Left ventricle myocardium inferior (tissue), 1 donor: ENCODE measurements at regions not wholly inside any gene's neighbourhood (a gene's known extent, or its start where the extent isn't known, plus 50 kb on each side); places are given as distances from the start of the nearest gene placed in this dataset.
A peak's percentile ranks its signal among the peaks of the same experiment; 100 is the strongest.

Experiments used
- DNase-seq: peaks from one replicate; pipeline ENCODE4 v3.0.0-alpha.2; 2020
- H3K27ac ChIP-seq: fragments of 200-600 bp; replicated peaks from 2 replicates; pipeline ENCODE4 v1.8.0; 2021
- H3K27me3 ChIP-seq: fragments of 200-600 bp; 2 replicates; pipeline ENCODE4 v1.8.0; 2021; ENCODE audit warnings: low read depth
- H3K36me3 ChIP-seq: fragments of 200-600 bp; 2 replicates; pipeline ENCODE4 v1.8.0; 2021
- H3K4me1 ChIP-seq: fragments of 200-600 bp; 2 replicates; pipeline ENCODE4 v1.8.0; 2021
- H3K4me3 ChIP-seq: fragments of 200-600 bp; 2 replicates; pipeline ENCODE4 v1.8.0; 2021; ENCODE audit warnings: mild to moderate bottlenecking, moderate library complexity
- H3K9me3 ChIP-seq: fragments of 200-600 bp; replicated peaks from 2 replicates; pipeline ENCODE4 v1.8.0; 2021
- CTCF ChIP-seq: fragments of 200-600 bp; IDR thresholded peaks from 2 replicates; pipeline ENCODE4 v1.8.0; 2021; ENCODE audit warnings: antibody characterized with exemption, mild to moderate bottlenecking, borderline replicate concordance
- intact Hi-C: fragments of 100-400 bp; cut with micrococcal nuclease; formaldehyde crosslinking; loops from one replicate; pipeline ENCODE4 v1.11.0; 2022
- donor health status: DM: no; HTN: yes; CAD: no; lungs with severe emphysema.

- H3K27me3 ChIP-seq: peaks cover 8% of the 10 kb centered on the region
- no peak overlapping the region for H3K4me3 ChIP-seq
- intact Hi-C loops: no loop called here
- H3K36me3 ChIP-seq: no peaks in the 10 kb centered on the region
- DNase-seq: no peak
- H3K4me1 ChIP-seq: peaks cover 5% of the 10 kb centered on the region
- H3K27ac ChIP-seq: no peak overlapping the region
- TF ChIP-seq CTCF: peak; percentile 51
- H3K9me3 ChIP-seq: no peaks in the 10 kb centered on the region
Measured at GRCh38 chr5:42912184-42912798, 100.6 kb upstream of the SELENOP start.

- peak; percentile 90 for TF ChIP-seq CTCF
- DNase-seq: peak; percentile 85
- intact Hi-C loops: no loop called here
- Histone ChIP-seq H3K27me3 (peaks cover 33% of the 10 kb centered on the region), H3K4me1 (peaks cover 5% of the 10 kb centered on the region), H3K9me3 (no peaks in the 10 kb centered on the region), H3K27ac (no peak overlapping the region), H3K4me3 (peak overlapping the region; percentile 67), H3K36me3 (no peaks in the 10 kb centered on the region)
Measured at GRCh38 chr5:42908509-42909488, 97.1 kb upstream of the SELENOP start.

- no peak for TF ChIP-seq CTCF
- peak overlapping the region; percentile 67 for H3K4me3 ChIP-seq
- intact Hi-C loops: no loop called here
Measured at GRCh38 chr5:42908086-42908485, 96.4 kb upstream of the SELENOP start.

GRCh38 chr5:42905827-42906226, 94.1 kb upstream of the SELENOP start:
- no peak for TF ChIP-seq CTCF
- peaks cover 5% of the 10 kb centered on the region for H3K4me1 ChIP-seq
- H3K9me3 ChIP-seq: no peaks in the 10 kb centered on the region
- no peaks in the 10 kb centered on the region for H3K36me3 ChIP-seq
- peaks cover 35% of the 10 kb centered on the region for H3K27me3 ChIP-seq
- H3K27ac ChIP-seq: no peak overlapping the region
- no peak overlapping the region for H3K4me3 ChIP-seq
- DNase-seq: no peak
- intact Hi-C loops: no loop called here

More at GRCh38 chr5:42908086-42908485, 96.4 kb upstream of the SELENOP start:
- Histone ChIP-seq H3K4me1 (peaks cover 5% of the 10 kb centered on the region), H3K9me3 (no peaks in the 10 kb centered on the region), H3K27ac (no peak overlapping the region), H3K36me3 (no peaks in the 10 kb centered on the region), H3K27me3 (peaks cover 35% of the 10 kb centered on the region)
- DNase-seq: no peak

- no peaks in the 10 kb centered on the region for H3K4me1 ChIP-seq
- DNase-seq: no peak
- peaks cover 18% of the 10 kb centered on the region for H3K27me3 ChIP-seq
- intact Hi-C loops: no loop called here
- no peaks in the 10 kb centered on the region for H3K36me3 ChIP-seq
- TF ChIP-seq CTCF: no peak
- no peak overlapping the region for H3K27ac ChIP-seq
- no peaks in the 10 kb centered on the region for H3K9me3 ChIP-seq
- no peak overlapping the region for H3K4me3 ChIP-seq
Measured at GRCh38 chr5:42900734-42901133, 89.0 kb upstream of the SELENOP start.
